Spleen (tissue), 7 donors: ENCODE measurements at regions not wholly inside any gene's neighbourhood (a gene's known extent, or its start where the extent isn't known, plus 50 kb on each side); places are given as distances from the start of the nearest gene placed in this dataset.

Experiments used
- POLR2A ChIP-seq, 3 donors: fragments of 450-650 bp; IDR thresholded peaks; one replicate each; pipeline ENCODE4 v1.5.1; 2017; ENCODE audit warnings: antibody characterized with exemption in 3 of 3, mild to moderate bottlenecking in 1 of 3
- POLR2AphosphoS5 ChIP-seq, 3 donors: sonication (generic); formaldehyde crosslinking; IDR thresholded peaks; one replicate each; pipeline ENCODE4 v1.5.1; 2017; ENCODE audit warnings: antibody characterized with exemption in 3 of 3
- TF ChIP-seq, protein P1 (sequence below), 11 experiments: fragments of 200-600 bp in 7 of 11; fragments of 450-650 bp in 4 of 11; sonication (generic) in 4 of 11; IDR thresholded peaks in 8 of 11; conservative IDR thresholded peaks in 3 of 11; 1 replicate in 7 of 11; 2 replicates in 4 of 11; pipeline versions ENCODE4 v1.4.0 to v1.8.0; 2016 to 2021; ENCODE audit warnings: antibody characterized with exemption in 11 of 11, inconsistent platforms in 4 of 11, mild to moderate bottlenecking in 1 of 11
- donor health status: DM: no; HTN: no; CAD: no; lungs with moderate emphysema.
- donor health status: DM: no; HTN: no; CAD: no.
- donor health status: DM: no; HTN: no; CAD: no.

DNA sequence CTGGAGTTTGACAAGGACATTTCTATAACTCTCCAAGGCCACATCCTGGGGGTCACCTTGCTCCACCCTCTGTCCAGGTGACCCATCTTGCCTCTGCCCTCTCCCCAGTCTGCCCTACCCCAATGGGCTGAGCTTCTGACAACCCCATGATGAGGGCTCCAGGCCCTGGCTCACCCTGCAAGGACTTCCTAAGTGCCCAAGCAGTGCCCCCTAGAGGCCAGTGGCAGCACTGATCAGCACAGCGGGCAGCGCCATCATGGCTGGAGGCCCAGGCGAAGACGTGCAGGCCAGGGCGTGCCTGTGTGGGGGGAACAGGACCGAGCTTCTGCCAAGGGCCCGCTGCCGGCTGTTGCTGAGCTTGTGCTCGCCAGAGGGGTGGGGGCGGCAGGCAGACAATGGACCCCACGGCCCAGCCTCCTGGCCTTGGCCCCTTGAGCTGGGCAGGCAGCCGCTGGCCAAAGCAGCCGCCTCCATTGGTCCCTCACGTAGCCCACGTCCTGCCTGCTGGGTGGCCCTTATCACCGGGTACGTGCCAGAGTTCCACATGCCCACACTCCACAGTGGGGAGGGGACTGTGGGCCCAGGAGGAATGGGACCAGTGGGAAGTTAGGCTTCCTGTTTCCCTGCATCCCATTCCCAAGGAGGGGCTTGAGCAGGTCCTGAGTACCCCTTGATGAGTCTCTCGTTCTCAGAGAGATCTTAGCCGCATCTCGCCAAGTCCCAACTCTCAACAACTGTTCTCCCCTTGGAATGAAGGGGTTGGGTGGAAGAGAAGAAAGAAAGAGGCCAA is 64.3 kb downstream of the MRPL14 start:
- TF ChIP-seq, protein P1, sequence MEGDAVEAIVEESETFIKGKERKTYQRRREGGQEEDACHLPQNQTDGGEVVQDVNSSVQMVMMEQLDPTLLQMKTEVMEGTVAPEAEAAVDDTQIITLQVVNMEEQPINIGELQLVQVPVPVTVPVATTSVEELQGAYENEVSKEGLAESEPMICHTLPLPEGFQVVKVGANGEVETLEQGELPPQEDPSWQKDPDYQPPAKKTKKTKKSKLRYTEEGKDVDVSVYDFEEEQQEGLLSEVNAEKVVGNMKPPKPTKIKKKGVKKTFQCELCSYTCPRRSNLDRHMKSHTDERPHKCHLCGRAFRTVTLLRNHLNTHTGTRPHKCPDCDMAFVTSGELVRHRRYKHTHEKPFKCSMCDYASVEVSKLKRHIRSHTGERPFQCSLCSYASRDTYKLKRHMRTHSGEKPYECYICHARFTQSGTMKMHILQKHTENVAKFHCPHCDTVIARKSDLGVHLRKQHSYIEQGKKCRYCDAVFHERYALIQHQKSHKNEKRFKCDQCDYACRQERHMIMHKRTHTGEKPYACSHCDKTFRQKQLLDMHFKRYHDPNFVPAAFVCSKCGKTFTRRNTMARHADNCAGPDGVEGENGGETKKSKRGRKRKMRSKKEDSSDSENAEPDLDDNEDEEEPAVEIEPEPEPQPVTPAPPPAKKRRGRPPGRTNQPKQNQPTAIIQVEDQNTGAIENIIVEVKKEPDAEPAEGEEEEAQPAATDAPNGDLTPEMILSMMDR (IDR thresholded peaks at IDR 0.05 in 8 of 11, conservative IDR thresholded peaks at IDR 0.05 in 3 of 11): peak in 6 of 11 experiments; percentile 19 to 58 (median 44)
- TF ChIP-seq POLR2A (IDR thresholded peaks at IDR 0.05): no peak
- peak in 1 of 3 donors; percentile 33 for TF ChIP-seq POLR2AphosphoS5 (IDR thresholded peaks at IDR 0.05)
